Stomach (tissue), 4 donors: ENCODE measurements at regions not wholly inside any gene's neighbourhood (a gene's known extent, or its start where the extent isn't known, plus 50 kb on each side); places are given as distances from the start of the nearest gene placed in this dataset.

Experiments used
- EP300 ChIP-seq: sonication (generic); formaldehyde crosslinking; IDR thresholded peaks from one replicate; pipeline ENCODE4 v1.6.1; 2017; ENCODE audit warnings: antibody characterized with exemption
- POLR2A ChIP-seq, 4 donors: fragments of 450-650 bp; IDR thresholded peaks; one replicate each; pipeline ENCODE4 v1.6.1; 2016; ENCODE audit warnings: antibody characterized with exemption in 4 of 4, control low read depth in 2 of 4, mild to moderate bottlenecking in 1 of 4, moderate library complexity in 1 of 4
- POLR2AphosphoS5 ChIP-seq, 3 donors: sonication (generic); formaldehyde crosslinking; IDR thresholded peaks; one replicate each; pipeline ENCODE4 v1.6.1; 2016; ENCODE audit warnings: antibody characterized with exemption in 3 of 3
- TF ChIP-seq, protein P1 (sequence below), 7 experiments: fragments of 450-650 bp in 4 of 7; fragments of 200-600 bp in 3 of 7; sonication (generic) in 3 of 7; IDR thresholded peaks; one replicate each; pipeline ENCODE4 v1.5.1; 2016 to 2019; ENCODE audit warnings: antibody characterized with exemption in 7 of 7, control low read depth in 2 of 7, mild to moderate bottlenecking in 1 of 7

DNA sequence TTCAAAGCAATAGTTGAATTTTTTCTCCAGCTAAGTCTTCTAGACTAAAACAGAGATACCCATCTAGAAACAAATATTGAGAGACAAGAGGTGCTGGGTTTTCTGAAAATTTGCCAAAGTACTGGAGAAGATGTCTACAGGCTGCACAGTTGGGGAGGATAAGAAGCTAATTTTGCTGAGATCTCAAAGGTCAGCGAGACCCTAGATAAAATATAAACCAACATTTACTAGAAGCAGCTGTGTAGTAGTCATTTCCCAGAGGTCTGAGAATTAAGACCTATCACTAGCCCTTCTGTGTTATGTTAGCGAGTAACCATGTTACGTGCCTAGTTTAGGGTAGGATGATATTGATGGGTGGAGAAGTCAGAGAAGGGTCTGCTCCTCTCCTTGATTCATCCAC is 208.5 kb upstream of the TNC start:
- TF ChIP-seq, protein P1, sequence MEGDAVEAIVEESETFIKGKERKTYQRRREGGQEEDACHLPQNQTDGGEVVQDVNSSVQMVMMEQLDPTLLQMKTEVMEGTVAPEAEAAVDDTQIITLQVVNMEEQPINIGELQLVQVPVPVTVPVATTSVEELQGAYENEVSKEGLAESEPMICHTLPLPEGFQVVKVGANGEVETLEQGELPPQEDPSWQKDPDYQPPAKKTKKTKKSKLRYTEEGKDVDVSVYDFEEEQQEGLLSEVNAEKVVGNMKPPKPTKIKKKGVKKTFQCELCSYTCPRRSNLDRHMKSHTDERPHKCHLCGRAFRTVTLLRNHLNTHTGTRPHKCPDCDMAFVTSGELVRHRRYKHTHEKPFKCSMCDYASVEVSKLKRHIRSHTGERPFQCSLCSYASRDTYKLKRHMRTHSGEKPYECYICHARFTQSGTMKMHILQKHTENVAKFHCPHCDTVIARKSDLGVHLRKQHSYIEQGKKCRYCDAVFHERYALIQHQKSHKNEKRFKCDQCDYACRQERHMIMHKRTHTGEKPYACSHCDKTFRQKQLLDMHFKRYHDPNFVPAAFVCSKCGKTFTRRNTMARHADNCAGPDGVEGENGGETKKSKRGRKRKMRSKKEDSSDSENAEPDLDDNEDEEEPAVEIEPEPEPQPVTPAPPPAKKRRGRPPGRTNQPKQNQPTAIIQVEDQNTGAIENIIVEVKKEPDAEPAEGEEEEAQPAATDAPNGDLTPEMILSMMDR (IDR thresholded peaks at IDR 0.05), result no peak
- TF ChIP-seq EP300 (no peak), POLR2A (IDR thresholded peaks at IDR 0.05) (no peak), POLR2AphosphoS5 (IDR thresholded peaks at IDR 0.05) (no peak)
